ENCODE measurements at regions not wholly inside any gene's neighbourhood (a gene's known extent, or its start where the extent isn't known, plus 50 kb on each side); places are given as distances from the start of the nearest gene placed in this dataset.

GRCh38 chr17:74055508-74056160 lies 147.8 kb upstream of the RPL38 start:
- POLR2A ChIA-PET = interaction anchor here (0.6 kb wide), 1 partner anchor 429 kb away, joined by 3 read pairs; no protein-coding TSS in a partner anchor
- TF ChIP-seq CTCF (IDR thresholded peaks at IDR 0.05; ENCODE audit: control extremely low read depth, extremely low read depth, low read depth, missing control alignments) = no peak
- DNase-seq (ENCODE audit: extremely low spot score) = no peak
- CTCF ChIA-PET = interaction anchor here (1.6 kb wide), 1 partner anchor 22 kb away, joined by 3 read pairs; no protein-coding TSS in a partner anchor

DNA sequence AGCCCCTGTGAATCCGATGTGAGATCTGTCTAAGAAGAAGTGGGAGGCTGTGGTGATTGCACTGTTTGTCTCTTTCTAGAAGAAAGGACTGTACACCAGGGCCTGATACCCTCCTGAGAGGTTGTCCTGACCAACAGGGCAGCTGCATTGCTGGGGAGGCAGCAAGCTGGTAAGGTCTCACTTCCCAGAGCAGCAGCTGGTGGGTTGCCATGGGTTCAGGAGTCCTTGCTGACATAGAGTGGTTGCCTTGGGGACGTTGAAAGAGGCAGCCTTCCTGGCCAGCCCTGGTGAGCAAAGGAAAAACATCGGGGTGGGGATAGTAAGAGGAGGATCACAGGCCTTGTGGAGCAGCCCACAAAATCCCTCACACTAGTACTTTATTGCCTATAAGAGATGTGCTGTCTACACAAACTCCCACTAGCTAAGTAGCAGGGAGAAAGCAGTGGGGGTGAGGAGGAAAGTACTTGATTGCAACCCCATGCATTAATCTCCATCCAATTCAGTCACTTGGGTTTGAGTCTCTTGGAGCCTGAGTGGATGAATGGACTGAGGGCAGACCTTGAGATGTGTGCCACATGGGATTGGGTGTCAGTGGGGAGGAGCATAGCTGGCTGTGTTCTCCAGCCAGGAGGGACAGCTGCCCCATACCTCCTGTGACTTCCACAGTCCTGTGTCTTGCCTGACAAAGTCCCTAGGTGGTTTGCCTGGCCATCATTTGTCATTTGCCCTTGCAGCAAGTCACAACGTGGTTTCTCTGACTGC lies 143.8 kb upstream of the RPL38 start:
- DNase-seq (ENCODE audit: extremely low spot score) = no peak
- POLR2A ChIA-PET = no interaction called here
- CTCF ChIA-PET = no interaction called here
- no peak for TF ChIP-seq CTCF (IDR thresholded peaks at IDR 0.05; ENCODE audit: control extremely low read depth, extremely low read depth, low read depth, missing control alignments)

DNA sequence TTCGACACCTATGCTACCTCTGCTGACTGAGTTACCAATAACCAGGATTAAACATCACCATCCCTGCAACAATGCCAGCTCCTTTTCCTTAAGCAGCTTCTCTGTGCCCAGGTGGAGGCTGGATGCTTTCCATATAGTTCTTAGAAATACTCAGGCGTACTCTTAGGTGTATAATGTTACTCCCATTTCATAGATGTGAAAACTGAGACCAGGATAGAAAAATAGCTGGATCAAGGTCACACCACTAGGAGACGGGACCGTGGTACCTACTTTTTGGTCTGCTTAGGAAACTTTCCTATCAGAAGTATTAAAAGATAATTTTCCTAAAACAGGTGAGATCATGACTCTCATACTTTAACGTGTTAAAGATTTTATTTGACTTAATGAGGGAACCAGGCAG lies 141.7 kb upstream of the RPL38 start:
- TF ChIP-seq CTCF (IDR thresholded peaks at IDR 0.05; ENCODE audit: control extremely low read depth, extremely low read depth, low read depth, missing control alignments) = no peak
- CTCF ChIA-PET = interaction anchor here (1.1 to 1.6 kb wide), 2 partner anchors 10 to 25 kb away, joined by 3 read pairs; no protein-coding TSS in a partner anchor
- no peak for DNase-seq (ENCODE audit: extremely low spot score)
- POLR2A ChIA-PET = no interaction called here

- ChIA-PET CTCF (interaction anchor here (1.1 to 1.6 kb wide), 2 partner anchors 10 to 25 kb away, joined by 3 read pairs; no protein-coding TSS in a partner anchor), POLR2A (no interaction called here)
- TF ChIP-seq CTCF (IDR thresholded peaks at IDR 0.05; ENCODE audit: control extremely low read depth, extremely low read depth, low read depth, missing control alignments) = no peak
- no peak for DNase-seq (ENCODE audit: extremely low spot score)
These were observed 141.2 kb upstream of the RPL38 start for GRCh38 chr17:74062234-74062633.

GRCh38 chr17:74063439-74063838 lies 140.0 kb upstream of the RPL38 start:
- no peak for TF ChIP-seq CTCF (IDR thresholded peaks at IDR 0.05; ENCODE audit: control extremely low read depth, extremely low read depth, low read depth, missing control alignments)
- CTCF ChIA-PET = no interaction called here
- no peak for DNase-seq (ENCODE audit: extremely low spot score)
- POLR2A ChIA-PET = no interaction called here

DNA sequence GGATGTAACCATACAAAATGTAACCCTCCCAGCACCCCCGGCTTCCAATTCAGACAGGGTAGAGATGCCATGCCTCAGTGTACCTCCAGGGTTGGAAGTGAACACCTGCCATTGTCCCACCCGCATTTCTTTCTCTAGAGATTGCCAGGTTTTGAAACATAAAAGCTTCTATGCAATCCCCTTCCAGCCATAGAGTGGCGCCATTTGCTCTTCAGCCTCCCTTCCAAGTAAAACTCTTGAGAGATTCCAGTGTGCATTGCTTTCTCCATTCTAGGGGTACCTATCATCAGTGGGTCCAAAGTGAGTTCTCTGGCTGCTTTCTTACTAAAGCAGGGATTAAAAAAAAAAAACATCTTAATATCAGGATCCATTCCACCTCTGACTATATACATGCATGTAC lies 133.1 kb upstream of the RPL38 start:
- DNase-seq (ENCODE audit: extremely low spot score) = no peak
- POLR2A ChIA-PET = no interaction called here
- TF ChIP-seq CTCF (IDR thresholded peaks at IDR 0.05; ENCODE audit: control extremely low read depth, extremely low read depth, low read depth, missing control alignments) = no peak
- CTCF ChIA-PET = interaction anchor here (0.9 to 1.3 kb wide), 2 partner anchors 19 to 21 kb away, joined by 3 to 4 read pairs; no protein-coding TSS in a partner anchor

Data from GM10248 (cell line).